ENCODE measurements at regions not wholly inside any gene's neighbourhood (a gene's known extent, or its start where the extent isn't known, plus 50 kb on each side); places are given as distances from the start of the nearest gene placed in this dataset.

DNA sequence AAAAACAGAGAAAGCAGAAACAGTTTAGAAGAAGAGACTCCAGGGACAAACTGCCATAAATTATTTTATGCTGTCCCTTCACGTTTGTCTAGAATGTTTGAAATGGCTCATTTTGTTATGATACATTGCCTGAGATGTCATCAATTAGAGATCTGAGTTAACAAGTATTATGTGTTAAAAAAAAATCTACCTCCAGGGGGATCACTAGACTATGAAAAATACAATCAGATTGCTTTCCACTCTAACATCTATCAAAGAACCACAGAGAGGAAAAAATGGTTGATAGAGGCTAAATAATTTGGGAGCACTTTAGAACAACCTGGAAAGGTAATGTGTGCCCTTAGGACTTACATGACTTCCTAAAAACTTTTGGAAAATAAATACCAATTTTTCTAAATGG, 103.8 kb upstream of the CCDC150 start:
- H3K9me3 ChIP-seq (ENCODE audit: control insufficient read depth in 5 of 5, low read length in 5 of 5) = no peaks in the 10 kb centered on the region
- H3K27me3 ChIP-seq (ENCODE audit: control insufficient read depth in 5 of 5, insufficient read depth in 4 of 5, low read length in 5 of 5) = no peaks in the 10 kb centered on the region
- H3K4me1 ChIP-seq (ENCODE audit: control insufficient read depth in 5 of 5, insufficient read depth in 5 of 5, low read length in 5 of 5) = no peaks in the 10 kb centered on the region
- no peak overlapping the region for H3K4me3 ChIP-seq (ENCODE audit: low read depth in 1 of 5, low read length in 5 of 5)
- no peaks in the 10 kb centered on the region for H3K36me3 ChIP-seq (ENCODE audit: control insufficient read depth in 5 of 5, insufficient read depth in 5 of 5, low read length in 5 of 5)
- H3K27ac ChIP-seq (ENCODE audit: low read depth, low read length) = no peak overlapping the region
- H3K9ac ChIP-seq (ENCODE audit: low read length in 5 of 5) = no peak overlapping the region

DNA sequence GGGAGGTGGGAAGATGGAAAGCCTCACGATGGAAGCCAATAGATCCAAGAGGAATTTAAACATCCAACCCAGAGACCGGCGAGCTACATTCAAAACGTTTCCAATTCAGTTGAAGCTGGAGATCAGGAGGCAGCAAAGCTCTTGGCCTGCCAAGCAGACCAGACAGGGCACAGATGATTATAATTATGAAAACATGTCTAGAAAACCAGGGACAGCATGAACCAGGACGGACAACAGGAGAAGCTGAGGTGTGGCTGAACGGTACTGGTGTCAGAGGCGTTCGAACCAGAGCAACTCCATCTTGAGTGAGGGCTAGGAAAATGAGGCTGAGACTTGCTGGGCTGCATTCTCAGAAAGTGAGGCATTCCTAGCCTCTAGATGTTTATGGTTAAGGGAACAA, 102.2 kb upstream of the CCDC150 start:
- H3K4me1 ChIP-seq (ENCODE audit: control insufficient read depth in 5 of 5, insufficient read depth in 5 of 5, low read length in 5 of 5) = no peaks in the 10 kb centered on the region
- H3K27me3 ChIP-seq (ENCODE audit: control insufficient read depth in 5 of 5, insufficient read depth in 4 of 5, low read length in 5 of 5) = no peaks in the 10 kb centered on the region
- no peak overlapping the region for H3K27ac ChIP-seq (ENCODE audit: low read depth, low read length)
- no peaks in the 10 kb centered on the region for H3K36me3 ChIP-seq (ENCODE audit: control insufficient read depth in 5 of 5, insufficient read depth in 5 of 5, low read length in 5 of 5)
- no peak overlapping the region for H3K9ac ChIP-seq (ENCODE audit: low read length in 5 of 5)
- H3K4me3 ChIP-seq (ENCODE audit: low read depth in 1 of 5, low read length in 5 of 5) = no peak overlapping the region
- no peaks in the 10 kb centered on the region for H3K9me3 ChIP-seq (ENCODE audit: control insufficient read depth in 5 of 5, low read length in 5 of 5)

DNA sequence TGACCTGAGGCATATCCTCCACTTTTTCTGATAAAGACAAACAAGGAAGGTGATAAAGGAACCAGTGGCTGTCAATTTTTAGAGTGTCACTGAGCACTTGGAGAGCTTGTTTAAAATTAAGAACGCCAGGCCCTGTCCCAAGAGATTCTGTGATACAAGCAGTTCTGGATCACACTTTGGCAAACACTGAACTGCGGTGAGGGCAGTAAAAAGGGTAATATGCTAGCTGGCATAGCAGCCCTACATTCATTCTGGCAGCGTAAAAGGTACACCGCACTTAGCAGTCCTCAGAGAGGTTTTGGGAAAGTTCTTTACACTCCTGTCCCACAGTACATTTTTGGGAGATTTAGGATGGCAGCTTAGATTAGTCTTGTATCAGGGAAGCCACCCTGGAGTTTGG, 101.3 kb upstream of the CCDC150 start:
- Histone ChIP-seq H3K9me3 (ENCODE audit: control insufficient read depth in 5 of 5, low read length in 5 of 5) (no peaks in the 10 kb centered on the region), H3K27me3 (ENCODE audit: control insufficient read depth in 5 of 5, insufficient read depth in 4 of 5, low read length in 5 of 5) (no peaks in the 10 kb centered on the region), H3K4me3 (ENCODE audit: low read depth in 1 of 5, low read length in 5 of 5) (no peak overlapping the region), H3K4me1 (ENCODE audit: control insufficient read depth in 5 of 5, insufficient read depth in 5 of 5, low read length in 5 of 5) (no peaks in the 10 kb centered on the region), H3K9ac (ENCODE audit: low read length in 5 of 5) (no peak overlapping the region), H3K36me3 (ENCODE audit: control insufficient read depth in 5 of 5, insufficient read depth in 5 of 5, low read length in 5 of 5) (no peaks in the 10 kb centered on the region), H3K27ac (ENCODE audit: low read depth, low read length) (no peak overlapping the region)

DNA sequence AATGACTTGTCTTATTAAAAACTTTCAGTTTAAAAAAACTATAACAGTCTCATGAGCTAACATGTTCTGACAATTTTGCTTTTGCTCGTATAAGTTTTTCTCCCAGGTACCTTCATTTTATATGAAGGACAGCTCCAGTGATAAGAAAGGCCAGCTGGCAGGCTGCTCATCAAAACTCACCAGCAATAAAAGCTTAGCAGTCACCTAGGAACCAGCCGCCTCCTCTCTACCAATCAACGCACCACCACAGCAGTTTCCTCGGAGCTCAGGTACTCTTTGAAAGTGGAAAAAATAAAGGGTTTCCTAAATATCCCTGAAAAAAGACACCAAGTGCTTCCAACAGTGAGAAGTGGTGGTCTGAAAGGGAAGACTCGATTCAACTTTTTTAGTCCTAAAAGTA, 100.9 kb upstream of the CCDC150 start:
- Histone ChIP-seq H3K27ac (ENCODE audit: low read depth, low read length) (no peak overlapping the region), H3K4me3 (ENCODE audit: low read depth in 1 of 5, low read length in 5 of 5) (no peak overlapping the region), H3K9me3 (ENCODE audit: control insufficient read depth in 5 of 5, low read length in 5 of 5) (no peaks in the 10 kb centered on the region), H3K4me1 (ENCODE audit: control insufficient read depth in 5 of 5, insufficient read depth in 5 of 5, low read length in 5 of 5) (no peaks in the 10 kb centered on the region), H3K27me3 (ENCODE audit: control insufficient read depth in 5 of 5, insufficient read depth in 4 of 5, low read length in 5 of 5) (no peaks in the 10 kb centered on the region), H3K36me3 (ENCODE audit: control insufficient read depth in 5 of 5, insufficient read depth in 5 of 5, low read length in 5 of 5) (no peaks in the 10 kb centered on the region), H3K9ac (ENCODE audit: low read length in 5 of 5) (no peak overlapping the region)

DNA sequence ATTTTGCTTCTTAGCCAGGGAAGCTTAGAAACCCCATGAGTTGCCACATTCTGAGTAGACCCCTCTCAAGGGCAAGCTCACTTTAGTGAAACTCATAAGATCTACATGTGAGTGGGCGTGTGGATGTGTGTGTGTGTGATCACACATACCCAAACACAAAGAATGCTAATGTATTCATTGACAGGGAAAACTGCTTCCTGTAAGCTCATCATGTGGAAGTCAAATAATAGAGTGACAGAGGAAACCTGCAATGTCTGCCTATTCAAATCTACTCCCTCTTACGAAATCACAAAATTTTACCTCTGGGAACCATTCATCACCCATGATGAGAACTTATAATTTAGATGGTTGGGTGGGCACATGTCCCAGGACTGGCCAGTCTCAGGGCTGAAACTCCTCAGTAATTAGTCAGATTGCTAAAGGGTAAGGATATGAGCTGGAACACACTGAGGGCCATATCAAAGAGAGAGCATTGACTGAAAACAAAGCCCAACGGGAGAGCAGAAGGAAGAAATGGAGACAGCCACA, 94.5 kb upstream of the CCDC150 start:
- H3K4me3 ChIP-seq (ENCODE audit: low read depth in 1 of 5, low read length in 5 of 5) = no peak overlapping the region
- H3K27me3 ChIP-seq (ENCODE audit: control insufficient read depth in 5 of 5, insufficient read depth in 4 of 5, low read length in 5 of 5) = no peaks in the 10 kb centered on the region
- no peaks in the 10 kb centered on the region for H3K4me1 ChIP-seq (ENCODE audit: control insufficient read depth in 5 of 5, insufficient read depth in 5 of 5, low read length in 5 of 5)
- no peak overlapping the region for H3K9ac ChIP-seq (ENCODE audit: low read length in 5 of 5)
- H3K36me3 ChIP-seq (ENCODE audit: control insufficient read depth in 5 of 5, insufficient read depth in 5 of 5, low read length in 5 of 5) = no peaks in the 10 kb centered on the region
- peaks cover 0 to 2% (median 0%) of the 10 kb centered on the region in 5 donors for H3K9me3 ChIP-seq (ENCODE audit: control insufficient read depth in 5 of 5, low read length in 5 of 5)
- H3K27ac ChIP-seq (ENCODE audit: low read depth, low read length) = no peak overlapping the region

DNA sequence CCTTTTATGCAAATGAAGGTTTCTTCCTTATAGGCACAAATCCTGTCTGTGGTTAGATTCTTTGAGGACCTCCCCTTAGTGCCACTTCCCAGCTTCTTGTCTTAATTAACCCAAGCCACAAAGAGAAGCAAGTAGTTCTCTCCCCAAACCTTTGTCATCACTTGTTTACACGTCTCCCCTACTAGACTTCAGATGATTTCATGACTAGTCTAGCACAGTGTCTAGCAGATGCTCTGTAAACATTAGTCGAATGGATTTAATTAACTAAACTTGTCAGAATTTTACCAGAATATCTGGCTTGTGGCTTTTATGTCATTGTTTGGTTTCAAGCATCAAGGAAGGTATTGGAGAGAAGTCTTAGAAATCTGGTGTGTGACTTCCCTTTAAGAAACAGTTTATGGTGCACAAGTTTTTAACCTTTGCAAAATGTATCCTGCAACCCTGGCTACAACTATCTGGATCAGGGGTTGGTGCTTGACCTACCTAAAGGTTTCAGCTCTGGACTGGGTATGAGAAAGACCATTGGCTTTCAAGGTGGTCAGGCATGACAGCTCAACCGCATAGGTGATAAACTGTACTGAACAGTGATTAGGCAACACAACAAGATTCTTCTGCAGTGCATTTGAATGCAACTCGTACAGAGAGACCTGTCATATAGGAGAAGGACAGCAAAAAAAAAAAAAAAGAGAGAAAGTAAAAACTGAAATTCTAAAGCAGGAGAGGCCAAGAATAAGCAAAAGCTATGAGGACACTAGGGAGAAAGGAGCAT, 93.2 kb upstream of the CCDC150 start:
- Histone ChIP-seq H3K4me3 (ENCODE audit: low read depth in 1 of 5, low read length in 5 of 5) (no peak overlapping the region), H3K27ac (ENCODE audit: low read depth, low read length) (no peak overlapping the region), H3K27me3 (ENCODE audit: control insufficient read depth in 5 of 5, insufficient read depth in 4 of 5, low read length in 5 of 5) (no peaks in the 10 kb centered on the region), H3K9ac (ENCODE audit: low read length in 5 of 5) (no peak overlapping the region), H3K9me3 (ENCODE audit: control insufficient read depth in 5 of 5, low read length in 5 of 5) (peaks cover 0 to 2% (median 0%) of the 10 kb centered on the region in 5 donors), H3K36me3 (ENCODE audit: control insufficient read depth in 5 of 5, insufficient read depth in 5 of 5, low read length in 5 of 5) (no peaks in the 10 kb centered on the region), H3K4me1 (ENCODE audit: control insufficient read depth in 5 of 5, insufficient read depth in 5 of 5, low read length in 5 of 5) (no peaks in the 10 kb centered on the region)

DNA sequence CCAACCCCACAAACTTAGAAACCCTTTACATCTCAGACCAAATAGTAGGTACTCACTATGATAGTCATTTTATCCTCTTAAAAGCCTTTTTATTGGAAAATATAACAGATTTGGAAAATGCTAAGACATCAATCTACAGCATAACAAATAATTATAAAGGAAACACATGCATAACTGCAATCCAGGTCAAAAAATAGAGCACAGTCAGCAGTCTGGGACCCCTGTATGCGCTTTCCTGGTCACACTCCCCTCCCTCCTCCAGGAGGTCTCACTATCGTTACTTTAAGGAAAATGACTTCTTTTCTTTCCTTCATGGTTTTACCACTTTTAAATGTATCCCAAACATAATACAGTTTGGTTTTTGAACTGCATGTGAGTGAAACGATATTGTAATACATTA, 90.5 kb upstream of the CCDC150 start:
- Histone ChIP-seq H3K36me3 (ENCODE audit: control insufficient read depth in 5 of 5, insufficient read depth in 5 of 5, low read length in 5 of 5) (no peaks in the 10 kb centered on the region), H3K27ac (ENCODE audit: low read depth, low read length) (no peak overlapping the region), H3K9me3 (ENCODE audit: control insufficient read depth in 5 of 5, low read length in 5 of 5) (peaks cover 0 to 2% (median 0%) of the 10 kb centered on the region in 5 donors), H3K4me1 (ENCODE audit: control insufficient read depth in 5 of 5, insufficient read depth in 5 of 5, low read length in 5 of 5) (no peaks in the 10 kb centered on the region), H3K27me3 (ENCODE audit: control insufficient read depth in 5 of 5, insufficient read depth in 4 of 5, low read length in 5 of 5) (no peaks in the 10 kb centered on the region), H3K4me3 (ENCODE audit: low read depth in 1 of 5, low read length in 5 of 5) (no peak overlapping the region), H3K9ac (ENCODE audit: low read length in 5 of 5) (no peak overlapping the region)

DNA sequence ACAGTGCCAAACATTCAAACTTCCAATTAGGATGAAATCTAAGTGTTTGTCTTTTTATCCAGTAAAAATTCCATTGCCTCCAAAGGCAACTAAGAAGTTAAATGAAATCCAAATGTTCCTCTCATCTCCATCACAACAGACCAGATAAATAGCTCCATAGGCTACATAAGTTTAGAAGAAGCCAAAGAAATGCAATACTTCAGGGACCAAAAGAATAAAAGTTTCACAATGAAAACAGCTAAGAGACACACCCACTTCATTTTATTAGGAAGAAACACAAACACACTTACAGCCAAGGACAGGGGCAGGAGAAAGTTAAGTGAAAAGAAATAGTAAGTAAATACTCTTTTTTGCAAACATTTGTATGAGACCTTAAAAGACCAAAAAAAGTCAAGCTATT, 88.5 kb upstream of the CCDC150 start:
- no peak overlapping the region for H3K4me3 ChIP-seq (ENCODE audit: low read depth in 1 of 5, low read length in 5 of 5)
- H3K27ac ChIP-seq (ENCODE audit: low read depth, low read length) = no peak overlapping the region
- no peaks in the 10 kb centered on the region for H3K36me3 ChIP-seq (ENCODE audit: control insufficient read depth in 5 of 5, insufficient read depth in 5 of 5, low read length in 5 of 5)
- no peaks in the 10 kb centered on the region for H3K4me1 ChIP-seq (ENCODE audit: control insufficient read depth in 5 of 5, insufficient read depth in 5 of 5, low read length in 5 of 5)
- H3K27me3 ChIP-seq (ENCODE audit: control insufficient read depth in 5 of 5, insufficient read depth in 4 of 5, low read length in 5 of 5) = no peaks in the 10 kb centered on the region
- no peak overlapping the region for H3K9ac ChIP-seq (ENCODE audit: low read length in 5 of 5)
- H3K9me3 ChIP-seq (ENCODE audit: control insufficient read depth in 5 of 5, low read length in 5 of 5) = peaks cover 0 to 2% (median 0%) of the 10 kb centered on the region in 5 donors

DNA sequence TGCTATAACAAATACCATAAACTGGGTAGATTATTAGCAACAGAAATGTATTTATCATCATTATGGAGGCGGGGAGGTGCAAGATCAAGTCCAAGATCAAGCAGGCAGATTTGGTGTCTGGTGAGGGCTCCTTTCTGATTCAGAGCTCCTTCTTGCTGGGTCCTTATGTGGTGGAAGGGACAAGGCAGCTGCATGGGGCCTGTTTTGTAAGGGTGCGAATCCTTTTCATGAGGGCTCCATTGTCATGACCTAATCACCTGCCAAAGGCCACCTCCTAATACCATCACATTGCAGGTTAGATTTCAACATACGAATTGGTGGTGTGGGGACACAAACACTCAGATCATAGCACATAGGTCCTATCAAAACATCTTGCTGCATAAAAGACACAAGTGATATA, 84.4 kb upstream of the CCDC150 start:
- no peaks in the 10 kb centered on the region for H3K27me3 ChIP-seq (ENCODE audit: control insufficient read depth in 5 of 5, insufficient read depth in 4 of 5, low read length in 5 of 5)
- no peak overlapping the region for H3K9ac ChIP-seq (ENCODE audit: low read length in 5 of 5)
- H3K9me3 ChIP-seq (ENCODE audit: control insufficient read depth in 5 of 5, low read length in 5 of 5) = no peaks in the 10 kb centered on the region
- H3K4me1 ChIP-seq (ENCODE audit: control insufficient read depth in 5 of 5, insufficient read depth in 5 of 5, low read length in 5 of 5) = no peaks in the 10 kb centered on the region
- H3K36me3 ChIP-seq (ENCODE audit: control insufficient read depth in 5 of 5, insufficient read depth in 5 of 5, low read length in 5 of 5) = no peaks in the 10 kb centered on the region
- H3K4me3 ChIP-seq (ENCODE audit: low read depth in 1 of 5, low read length in 5 of 5) = no peak overlapping the region
- no peak overlapping the region for H3K27ac ChIP-seq (ENCODE audit: low read depth, low read length)

DNA sequence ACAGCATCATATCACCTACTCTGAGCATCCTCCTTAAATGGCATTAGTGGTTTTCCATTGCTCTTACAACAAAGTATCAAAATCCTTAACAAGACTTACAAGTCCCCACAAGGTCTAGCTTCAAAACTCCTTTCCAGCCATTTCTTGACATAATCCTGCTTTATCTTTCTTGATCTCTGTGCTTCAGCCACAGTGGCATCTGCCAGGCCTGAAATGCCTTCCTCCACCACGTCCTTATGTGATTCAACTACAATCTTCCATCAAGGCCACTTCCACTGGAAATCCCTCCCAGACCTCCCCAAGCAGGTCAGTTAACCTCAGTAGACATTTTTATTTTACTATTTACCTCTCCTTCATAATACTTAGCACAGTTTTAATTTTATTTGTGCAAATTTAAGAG, 83.8 kb upstream of the CCDC150 start:
- Histone ChIP-seq H3K36me3 (ENCODE audit: control insufficient read depth in 5 of 5, insufficient read depth in 5 of 5, low read length in 5 of 5) (no peaks in the 10 kb centered on the region), H3K4me1 (ENCODE audit: control insufficient read depth in 5 of 5, insufficient read depth in 5 of 5, low read length in 5 of 5) (no peaks in the 10 kb centered on the region), H3K27me3 (ENCODE audit: control insufficient read depth in 5 of 5, insufficient read depth in 4 of 5, low read length in 5 of 5) (no peaks in the 10 kb centered on the region), H3K9ac (ENCODE audit: low read length in 5 of 5) (no peak overlapping the region), H3K27ac (ENCODE audit: low read depth, low read length) (no peak overlapping the region), H3K9me3 (ENCODE audit: control insufficient read depth in 5 of 5, low read length in 5 of 5) (no peaks in the 10 kb centered on the region), H3K4me3 (ENCODE audit: low read depth in 1 of 5, low read length in 5 of 5) (no peak overlapping the region)

Data from subcutaneous abdominal adipose tissue (tissue), 5 donors.